SK-N-SH (cell line): ENCODE measurements at regions not wholly inside any gene's neighbourhood (a gene's known extent, or its start where the extent isn't known, plus 50 kb on each side); places are given as distances from the start of the nearest gene placed in this dataset.

Experiments
- CTCF ChIA-PET: fragments of 300-600, 350-600 bp; formaldehyde crosslinking; extraction: SDS; loops from one replicate; lab custom pipeline; 2021; lab: Yijun Ruan, JAX
- POLR2A ChIA-PET: fragments of 350-600 bp; sonication (Branson Sonifier 250); formaldehyde crosslinking; extraction: SDS; loops from one replicate; lab custom pipeline; 2020; ENCODE audit warnings: antibody characterized with exemption, inconsistent platforms; lab: Yijun Ruan, JAX
- DNase-seq: peaks from one replicate; pipeline ENCODE4 v3.0.0; 2012
- H2AFZ ChIP-seq: fragments of 200-600 bp; sonication (generic); 2 replicates; pipeline ENCODE4 v1.8.1; 2016; ENCODE audit warnings: antibody characterized with exemption, mild to moderate bottlenecking, low read depth
- H3F3A ChIP-seq: fragments of 200-600 bp; sonication (generic); replicated peaks from 2 replicates; pipeline ENCODE3; 2016; ENCODE audit warnings: antibody characterized with exemption, mild to moderate bottlenecking; ENCODE audit not compliant: insufficient read depth
- H3K27ac ChIP-seq, 2 experiments: fragments of 200-500 bp in 1 of 2; fragments of 200-600 bp in 1 of 2; sonication (Bioruptor generic) in 1 of 2; sonication (generic), shearing (Covaris generic) in 1 of 2; 2 replicates each; pipeline versions ENCODE4 v1.5.1 to v1.6.1; 2014 to 2016; ENCODE audit warnings: low read depth in 2 of 2, inconsistent platforms in 1 of 2, low read length in 1 of 2, mild to moderate bottlenecking in 1 of 2, mixed read lengths in 1 of 2
- H3K27me3 ChIP-seq: fragments of 200-600 bp; sonication (generic), shearing (Covaris generic); 2 replicates; pipeline ENCODE4 v1.6.1; 2016; ENCODE audit warnings: mixed run types; ENCODE audit not compliant: insufficient read depth
- H3K36me3 ChIP-seq, 2 experiments: fragments of 200-500 bp in 1 of 2; fragments of 200-600 bp in 1 of 2; sonication (Bioruptor generic) in 1 of 2; sonication (generic) in 1 of 2; replicated peaks in 1 of 2; 2 replicates each; pipeline versions ENCODE3 to v1.5.1; 2014 to 2016; ENCODE audit warnings: low read length in 1 of 2, mild to moderate bottlenecking in 1 of 2; ENCODE audit not compliant: insufficient read depth in 2 of 2, control insufficient read depth in 1 of 2
- H3K4me1 ChIP-seq, 2 experiments: fragments of 200-500 bp in 1 of 2; fragments of 200-600 bp in 1 of 2; sonication (Bioruptor generic) in 1 of 2; sonication (generic), shearing (Covaris generic) in 1 of 2; 2 replicates each; pipeline versions ENCODE4 v1.5.1 to v1.6.1; 2014 to 2016; ENCODE audit warnings: low read depth in 1 of 2, low read length in 1 of 2, mixed run types in 1 of 2; ENCODE audit not compliant: insufficient read depth in 2 of 2, control insufficient read depth in 1 of 2
- H3K4me2 ChIP-seq: fragments of 200-600 bp; sonication (generic), shearing (Covaris generic); 2 replicates; pipeline ENCODE4 v1.6.1; 2017; ENCODE audit warnings: mixed run types
- H3K4me3 ChIP-seq, 2 experiments: fragments of 200-500 bp in 1 of 2; fragments of 200-600 bp in 1 of 2; sonication (Bioruptor generic) in 1 of 2; sonication (generic), shearing (Covaris generic) in 1 of 2; 2 replicates each; pipeline versions ENCODE4 v1.5.1 to v1.8.1; 2014 to 2016; ENCODE audit warnings: low read depth in 2 of 2, inconsistent platforms in 1 of 2, low read length in 1 of 2, mild to moderate bottlenecking in 1 of 2, mixed read lengths in 1 of 2, moderate library complexity in 1 of 2
- H3K79me2 ChIP-seq: fragments of 200-600 bp; sonication (generic); 2 replicates; pipeline ENCODE4 v1.8.1; 2017; ENCODE audit warnings: mild to moderate bottlenecking; ENCODE audit not compliant: insufficient read depth
- H3K9ac ChIP-seq: fragments of 200-600 bp; sonication (generic); 2 replicates; pipeline ENCODE4 v1.6.1; 2017; ENCODE audit warnings: mixed run types
- H3K9me2 ChIP-seq: fragments of 200-600 bp; sonication (generic); 2 replicates; pipeline ENCODE4 v1.6.1; 2017; ENCODE audit warnings: mixed run types
- H3K9me3 ChIP-seq: fragments of 200-600 bp; sonication (generic); 2 replicates; pipeline ENCODE4 v1.6.1; 2017; ENCODE audit warnings: mixed run types, mild to moderate bottlenecking, moderate library complexity
- H4K20me1 ChIP-seq: fragments of 200-600 bp; sonication (generic); 2 replicates; pipeline ENCODE4 v1.6.1; 2017; ENCODE audit warnings: mild to moderate bottlenecking, mixed run types; ENCODE audit not compliant: insufficient read depth
- ELF1 ChIP-seq: IDR thresholded peaks from 2 replicates; pipeline ENCODE4 v1.4.0; 2012
- EP300 ChIP-seq, 2 experiments: IDR thresholded peaks; 2 replicates each; pipeline versions ENCODE4 v1.4.0 to v1.6.1; 2012; ENCODE audit warnings: borderline replicate concordance in 1 of 2, low read depth in 1 of 2, low read length in 1 of 2
- EZH2phosphoT487 ChIP-seq: fragments of 200-600 bp; sonication (generic); IDR thresholded peaks from 2 replicates; pipeline ENCODE4 v1.6.1; 2017; ENCODE audit warnings: low read depth, mixed run types, mild to moderate bottlenecking, antibody characterized with exemption, moderate library complexity, borderline replicate concordance
- FOSL2 ChIP-seq: IDR thresholded peaks from 2 replicates; pipeline ENCODE4 v1.4.0; 2012; ENCODE audit warnings: low read depth, mild to moderate bottlenecking, moderate library complexity, borderline replicate concordance
- FOXJ3 ChIP-seq: sonication (generic); formaldehyde crosslinking; IDR thresholded peaks from 2 replicates; pipeline ENCODE4 v1.5.1; 2020; ENCODE audit warnings: mild to moderate bottlenecking, missing genetic modification reagents
- GABPA ChIP-seq: IDR thresholded peaks from 2 replicates; pipeline ENCODE4 v1.4.0; 2012; ENCODE audit warnings: low read depth, mild to moderate bottlenecking
- IRF3 ChIP-seq: fragments of 150-350 bp; IDR thresholded peaks from 2 replicates; pipeline ENCODE4 v1.6.1; 2016; ENCODE audit warnings: mild to moderate bottlenecking, low read depth, low read length
- JUND ChIP-seq: IDR thresholded peaks from 2 replicates; pipeline ENCODE4 v1.4.0; 2012
- MXI1 ChIP-seq: IDR thresholded peaks from 2 replicates; pipeline ENCODE4 v1.6.1; 2012; ENCODE audit warnings: mild to moderate bottlenecking, low read depth, low read length, improper control_type of control experiment
- PBX3 ChIP-seq: IDR thresholded peaks from 2 replicates; pipeline ENCODE4; 2012
- RAD21 ChIP-seq: IDR thresholded peaks from 2 replicates; pipeline ENCODE4 v1.6.1; 2012; ENCODE audit warnings: mild to moderate bottlenecking, low read length
- RCOR1 ChIP-seq: fragments of 150-350 bp; IDR thresholded peaks from 2 replicates; pipeline ENCODE4 v1.6.1; 2017; ENCODE audit warnings: antibody characterized with exemption, low read length
- RFX5 ChIP-seq: IDR thresholded peaks from 2 replicates; pipeline ENCODE4 v1.6.1; 2012; ENCODE audit warnings: mild to moderate bottlenecking, improper control_type of control experiment, low read length
- SIN3A ChIP-seq: IDR thresholded peaks from 2 replicates; pipeline ENCODE4 v1.6.1; 2012; ENCODE audit warnings: low read depth, mild to moderate bottlenecking, low read length, moderate library complexity, borderline replicate concordance
- TAF1 ChIP-seq: IDR thresholded peaks from 2 replicates; pipeline ENCODE4 v1.6.1; 2012; ENCODE audit warnings: low read depth, mild to moderate bottlenecking, low read length, moderate library complexity, borderline replicate concordance
- TEAD4 ChIP-seq: IDR thresholded peaks from 2 replicates; pipeline ENCODE4 v1.4.0; 2012; ENCODE audit warnings: mild to moderate bottlenecking, borderline replicate concordance; ENCODE audit not compliant: insufficient read depth
- YY1 ChIP-seq: IDR thresholded peaks from 2 replicates; pipeline ENCODE4 v1.4.0; 2012; ENCODE audit warnings: low read depth, mild to moderate bottlenecking
- WGBS: methylation state at CpG from one replicate; pipeline ENCODE4 v1.1.6; 2017; ENCODE audit warnings: low lambda C conversion rate; 5-methylcytosine and 5-hydroxymethylcytosine counted together
- TF ChIP-seq, protein P1 (sequence below): IDR thresholded peaks from 2 replicates; pipeline ENCODE4 v1.4.0; 2012; ENCODE audit warnings: low read depth, borderline replicate concordance
- TF ChIP-seq, protein P2 (sequence below): IDR thresholded peaks from 2 replicates; pipeline ENCODE4 v1.6.1; 2012; ENCODE audit warnings: mild to moderate bottlenecking, low read depth, low read length, moderate library complexity

- no peak overlapping the region for H3K9ac ChIP-seq
- ChIA-PET POLR2A (no interaction called here), CTCF (interaction anchor here (0.6 kb wide), 1 partner anchor 191 kb away, joined by 3 read pairs; no protein-coding TSS in a partner anchor)
- no peak overlapping the region for H3K27ac ChIP-seq
- no peaks in the 10 kb centered on the region for H3F3A ChIP-seq
- no peak overlapping the region for H3K4me2 ChIP-seq
- WGBS = 22% methylated on average over 3 of the region's 3 CpGs
- H3K27me3 ChIP-seq = no peaks in the 10 kb centered on the region
- H3K4me1 ChIP-seq = peaks cover 0 to 5% of the 10 kb centered on the region in 2 experiments; a peak in 1 of 4 replicates
- no peaks in the 10 kb centered on the region for H3K9me2 ChIP-seq
- no peak for DNase-seq
- no peak overlapping the region for H2AFZ ChIP-seq
- no peaks in the 10 kb centered on the region for H4K20me1 ChIP-seq
- H3K79me2 ChIP-seq = no peaks in the 10 kb centered on the region
- H3K4me3 ChIP-seq = no peak overlapping the region
- TF ChIP-seq MXI1 = no peak
- TF ChIP-seq ELF1 = no peak
- no peak for TF ChIP-seq JUND
- no peaks in the 10 kb centered on the region for H3K9me3 ChIP-seq
- H3K36me3 ChIP-seq = no peaks in the 10 kb centered on the region
These were observed 380.7 kb downstream of the SEC16B start for GRCh38 chr1:177589166-177589565.

DNA sequence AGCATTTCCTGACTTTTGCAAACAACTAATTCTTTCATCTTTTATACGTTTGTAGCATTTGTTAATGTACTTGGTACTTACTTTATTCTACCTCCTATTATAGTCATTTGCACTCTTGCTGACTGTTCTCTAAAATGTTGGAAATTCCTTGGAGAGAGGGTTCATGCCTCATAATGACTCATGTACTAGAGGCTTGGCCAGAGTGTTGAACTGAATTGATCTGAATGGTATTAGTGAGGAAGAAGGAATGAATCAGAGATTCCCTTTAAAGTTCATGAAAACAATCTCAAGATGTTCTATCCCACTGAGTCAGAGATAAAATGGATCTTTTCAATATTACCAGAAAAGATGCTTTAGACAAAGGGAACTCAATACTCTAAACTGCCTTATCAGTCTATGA lies 383.4 kb downstream of the SEC16B start:
- Histone ChIP-seq H3K9me3 (no peaks in the 10 kb centered on the region), H3K4me3 (no peak overlapping the region), H2AFZ (no peak overlapping the region), H3K36me3 (no peaks in the 10 kb centered on the region), H3F3A (no peaks in the 10 kb centered on the region), H3K27me3 (no peaks in the 10 kb centered on the region), H3K27ac (no peak overlapping the region), H3K9me2 (no peaks in the 10 kb centered on the region), H3K79me2 (no peaks in the 10 kb centered on the region), H4K20me1 (no peaks in the 10 kb centered on the region), H3K4me2 (no peak overlapping the region), H3K9ac (no peak overlapping the region), H3K4me1 (peaks cover 0 to 5% of the 10 kb centered on the region in 2 experiments; a peak in 1 of 4 replicates)
- ChIA-PET POLR2A (no interaction called here), CTCF (no interaction called here)
- 18% methylated on average over 1 of the region's 1 CpG for WGBS
- no peak for DNase-seq
- TF ChIP-seq EP300 (IDR thresholded peaks at IDR 0.05; ENCODE audit: borderline replicate concordance in 1 of 2, low read depth in 1 of 2, low read length in 1 of 2) = no peak
- no peak for TF ChIP-seq TEAD4
- TF ChIP-seq, protein P1, sequence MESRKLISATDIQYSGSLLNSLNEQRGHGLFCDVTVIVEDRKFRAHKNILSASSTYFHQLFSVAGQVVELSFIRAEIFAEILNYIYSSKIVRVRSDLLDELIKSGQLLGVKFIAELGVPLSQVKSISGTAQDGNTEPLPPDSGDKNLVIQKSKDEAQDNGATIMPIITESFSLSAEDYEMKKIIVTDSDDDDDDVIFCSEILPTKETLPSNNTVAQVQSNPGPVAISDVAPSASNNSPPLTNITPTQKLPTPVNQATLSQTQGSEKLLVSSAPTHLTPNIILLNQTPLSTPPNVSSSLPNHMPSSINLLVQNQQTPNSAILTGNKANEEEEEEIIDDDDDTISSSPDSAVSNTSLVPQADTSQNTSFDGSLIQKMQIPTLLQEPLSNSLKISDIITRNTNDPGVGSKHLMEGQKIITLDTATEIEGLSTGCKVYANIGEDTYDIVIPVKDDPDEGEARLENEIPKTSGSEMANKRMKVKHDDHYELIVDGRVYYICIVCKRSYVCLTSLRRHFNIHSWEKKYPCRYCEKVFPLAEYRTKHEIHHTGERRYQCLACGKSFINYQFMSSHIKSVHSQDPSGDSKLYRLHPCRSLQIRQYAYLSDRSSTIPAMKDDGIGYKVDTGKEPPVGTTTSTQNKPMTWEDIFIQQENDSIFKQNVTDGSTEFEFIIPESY = no peak
- no peak for TF ChIP-seq ELF1
- TF ChIP-seq RCOR1 = no peak
- TF ChIP-seq RAD21 = no peak
- TF ChIP-seq FOXJ3 (CRISPR knock-in tag) = no peak
- TF ChIP-seq, protein P2, sequence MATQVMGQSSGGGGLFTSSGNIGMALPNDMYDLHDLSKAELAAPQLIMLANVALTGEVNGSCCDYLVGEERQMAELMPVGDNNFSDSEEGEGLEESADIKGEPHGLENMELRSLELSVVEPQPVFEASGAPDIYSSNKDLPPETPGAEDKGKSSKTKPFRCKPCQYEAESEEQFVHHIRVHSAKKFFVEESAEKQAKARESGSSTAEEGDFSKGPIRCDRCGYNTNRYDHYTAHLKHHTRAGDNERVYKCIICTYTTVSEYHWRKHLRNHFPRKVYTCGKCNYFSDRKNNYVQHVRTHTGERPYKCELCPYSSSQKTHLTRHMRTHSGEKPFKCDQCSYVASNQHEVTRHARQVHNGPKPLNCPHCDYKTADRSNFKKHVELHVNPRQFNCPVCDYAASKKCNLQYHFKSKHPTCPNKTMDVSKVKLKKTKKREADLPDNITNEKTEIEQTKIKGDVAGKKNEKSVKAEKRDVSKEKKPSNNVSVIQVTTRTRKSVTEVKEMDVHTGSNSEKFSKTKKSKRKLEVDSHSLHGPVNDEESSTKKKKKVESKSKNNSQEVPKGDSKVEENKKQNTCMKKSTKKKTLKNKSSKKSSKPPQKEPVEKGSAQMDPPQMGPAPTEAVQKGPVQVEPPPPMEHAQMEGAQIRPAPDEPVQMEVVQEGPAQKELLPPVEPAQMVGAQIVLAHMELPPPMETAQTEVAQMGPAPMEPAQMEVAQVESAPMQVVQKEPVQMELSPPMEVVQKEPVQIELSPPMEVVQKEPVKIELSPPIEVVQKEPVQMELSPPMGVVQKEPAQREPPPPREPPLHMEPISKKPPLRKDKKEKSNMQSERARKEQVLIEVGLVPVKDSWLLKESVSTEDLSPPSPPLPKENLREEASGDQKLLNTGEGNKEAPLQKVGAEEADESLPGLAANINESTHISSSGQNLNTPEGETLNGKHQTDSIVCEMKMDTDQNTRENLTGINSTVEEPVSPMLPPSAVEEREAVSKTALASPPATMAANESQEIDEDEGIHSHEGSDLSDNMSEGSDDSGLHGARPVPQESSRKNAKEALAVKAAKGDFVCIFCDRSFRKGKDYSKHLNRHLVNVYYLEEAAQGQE = no peak
- TF ChIP-seq SIN3A = no peak
- TF ChIP-seq RFX5 = no peak
- no peak for TF ChIP-seq YY1
- TF ChIP-seq PBX3 = no peak
- TF ChIP-seq IRF3 = no peak
- no peak for TF ChIP-seq EZH2phosphoT487
- TF ChIP-seq GABPA = no peak
- no peak for TF ChIP-seq FOSL2
- TF ChIP-seq TAF1 = no peak
- TF ChIP-seq MXI1 = no peak
- TF ChIP-seq, all 33 proteins: peak for 0
